HG03064 (cell line): ENCODE measurements at regions not wholly inside any gene's neighbourhood (a gene's known extent, or its start where the extent isn't known, plus 50 kb on each side); places are given as distances from the start of the nearest gene placed in this dataset.

Experiments used
- ATAC-seq: cut with Tn5 transposase; IDR thresholded peaks from one replicate; pipeline ENCODE4 v1.9.1; 2021; ENCODE audit warnings: low read depth; ENCODE audit not compliant: unreplicated experiment

GRCh38 chr17:77724876-77725615 is 233.5 kb upstream of the TNRC6C start:
- no peak for ATAC-seq

GRCh38 chr17:77725846-77726245 is 232.7 kb upstream of the TNRC6C start:
- no peak for ATAC-seq

GRCh38 chr17:77726549-77727006 is 231.9 kb upstream of the TNRC6C start:
- no peak for ATAC-seq

GRCh38 chr17:77727037-77727615 is 231.4 kb upstream of the TNRC6C start:
- no peak for ATAC-seq

GRCh38 chr17:77728474-77728795 is 230.1 kb upstream of the TNRC6C start:
- no peak for ATAC-seq

- ATAC-seq: no peak
Measured at GRCh38 chr17:77728871-77729270, 229.6 kb upstream of the TNRC6C start.

GRCh38 chr17:77729587-77729986 is 228.9 kb upstream of the TNRC6C start:
- ATAC-seq: no peak

- ATAC-seq: no peak
Measured at GRCh38 chr17:77730376-77730775, 228.1 kb upstream of the TNRC6C start.

GRCh38 chr17:77733576-77734296 is 224.8 kb upstream of the TNRC6C start:
- ATAC-seq: no peak

GRCh38 chr17:77734371-77735080 is 224.0 kb upstream of the TNRC6C start:
- ATAC-seq: no peak

- ATAC-seq: no peak
Measured at GRCh38 chr17:77735081-77735565, 223.4 kb upstream of the TNRC6C start.

GRCh38 chr17:77735566-77736198 is 222.8 kb upstream of the TNRC6C start:
- no peak for ATAC-seq

- no peak for ATAC-seq
Measured at GRCh38 chr17:77736199-77736585, 222.3 kb upstream of the TNRC6C start.

- no peak for ATAC-seq
Measured at GRCh38 chr17:77736721-77737120, 221.8 kb upstream of the TNRC6C start.

- ATAC-seq: no peak
Measured at GRCh38 chr17:77737442-77738265, 220.8 kb upstream of the TNRC6C start.

- no peak for ATAC-seq
Measured at GRCh38 chr17:77738751-77739531, 219.6 kb upstream of the TNRC6C start.

- ATAC-seq: no peak
Measured at GRCh38 chr17:77740481-77740880, 218.0 kb upstream of the TNRC6C start.

GRCh38 chr17:77741109-77741508 is 217.4 kb upstream of the TNRC6C start:
- no peak for ATAC-seq

- no peak for ATAC-seq
Measured at GRCh38 chr17:77742579-77742978, 215.9 kb upstream of the TNRC6C start.
